Smooth muscle cell (in vitro differentiated cells): ENCODE measurements at regions not wholly inside any gene's neighbourhood (a gene's known extent, or its start where the extent isn't known, plus 50 kb on each side); places are given as distances from the start of the nearest gene placed in this dataset.

Experiments used
- DNase-seq: peaks from one replicate; lab custom pipeline; 2025; ENCODE audit not compliant: unreplicated experiment; lab: John Stamatoyannopoulos, UW
- H2AFZ ChIP-seq: fragments of 200-600 bp; sonication (generic); 2 replicates; pipeline ENCODE4 v1.6.0; 2016; ENCODE audit warnings: antibody characterized with exemption, low read depth, mild to moderate bottlenecking
- H3F3A ChIP-seq: fragments of 200-600 bp; sonication (generic); 2 replicates; pipeline ENCODE4 v1.6.0; 2017; ENCODE audit warnings: antibody characterized with exemption, low read depth
- H3K27ac ChIP-seq: fragments of 200-600 bp; sonication (generic); 2 replicates; pipeline ENCODE4 v1.5.1; 2016; ENCODE audit warnings: low read depth, mild to moderate bottlenecking
- H3K27me3 ChIP-seq: fragments of 200-600 bp; sonication (generic); 2 replicates; pipeline ENCODE4 v1.6.1; 2016; ENCODE audit warnings: low read depth, mild to moderate bottlenecking
- H3K36me3 ChIP-seq: fragments of 200-600 bp; sonication (generic); 2 replicates; pipeline ENCODE4 v1.5.1; 2016; ENCODE audit warnings: low read depth
- H3K4me1 ChIP-seq: fragments of 200-600 bp; sonication (generic); 2 replicates; pipeline ENCODE4 v1.5.1; 2016; ENCODE audit warnings: low read depth
- H3K4me2 ChIP-seq: fragments of 200-600 bp; sonication (generic); 2 replicates; pipeline ENCODE4 v1.6.0; 2016; ENCODE audit warnings: mild to moderate bottlenecking
- H3K4me3 ChIP-seq: fragments of 200-600 bp; sonication (generic); 2 replicates; pipeline ENCODE4 v1.5.1; 2016; ENCODE audit warnings: mild to moderate bottlenecking
- H3K79me2 ChIP-seq: fragments of 200-600 bp; sonication (generic); 2 replicates; pipeline ENCODE4 v1.6.0; 2016; ENCODE audit warnings: low read depth, mild to moderate bottlenecking
- H3K9ac ChIP-seq: fragments of 200-600 bp; sonication (generic); 2 replicates; pipeline ENCODE4 v1.6.0; 2016; ENCODE audit warnings: low read depth
- H3K9me3 ChIP-seq: fragments of 200-600 bp; sonication (generic); replicated peaks from 2 replicates; pipeline ENCODE4 v1.5.1; 2016; ENCODE audit warnings: low read depth
- H4K20me1 ChIP-seq: fragments of 200-600 bp; sonication (generic); 2 replicates; pipeline ENCODE4 v1.6.0; 2016; ENCODE audit warnings: low read depth
- WGBS: methylation state at CpG from one replicate; pipeline ENCODE4 v1.1.7; 2016; ENCODE audit warnings: low lambda C conversion rate; 5-methylcytosine and 5-hydroxymethylcytosine counted together
- TF ChIP-seq, protein P1 (sequence below): fragments of 200-600 bp; sonication (generic); IDR thresholded peaks from 2 replicates; pipeline ENCODE4 v1.5.1; 2017; ENCODE audit warnings: borderline replicate concordance, mild to moderate bottlenecking, antibody characterized with exemption; ENCODE audit not compliant: insufficient read depth, poor library complexity, severe bottlenecking

DNA sequence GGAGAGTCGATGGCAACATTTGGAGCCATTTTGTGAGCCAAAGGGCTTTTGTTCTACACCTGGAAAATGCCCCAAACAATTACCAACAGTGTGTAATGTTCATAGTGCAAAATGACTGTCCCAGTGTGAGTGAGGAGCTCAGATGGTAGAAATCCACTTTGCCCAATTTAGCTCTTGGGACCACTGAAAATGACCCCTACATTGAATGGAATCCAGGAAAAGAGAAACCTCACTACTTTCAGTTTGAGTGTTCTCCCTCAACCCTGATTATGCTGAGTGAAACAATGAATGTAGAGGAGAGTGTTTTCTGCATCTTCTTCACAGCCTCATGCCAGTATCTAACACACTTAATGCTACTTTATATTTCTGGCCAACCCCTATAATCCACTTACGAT is 84.9 kb upstream of the NRN1 start:
- H3K9ac ChIP-seq: no peak overlapping the region
- TF ChIP-seq, protein P1, sequence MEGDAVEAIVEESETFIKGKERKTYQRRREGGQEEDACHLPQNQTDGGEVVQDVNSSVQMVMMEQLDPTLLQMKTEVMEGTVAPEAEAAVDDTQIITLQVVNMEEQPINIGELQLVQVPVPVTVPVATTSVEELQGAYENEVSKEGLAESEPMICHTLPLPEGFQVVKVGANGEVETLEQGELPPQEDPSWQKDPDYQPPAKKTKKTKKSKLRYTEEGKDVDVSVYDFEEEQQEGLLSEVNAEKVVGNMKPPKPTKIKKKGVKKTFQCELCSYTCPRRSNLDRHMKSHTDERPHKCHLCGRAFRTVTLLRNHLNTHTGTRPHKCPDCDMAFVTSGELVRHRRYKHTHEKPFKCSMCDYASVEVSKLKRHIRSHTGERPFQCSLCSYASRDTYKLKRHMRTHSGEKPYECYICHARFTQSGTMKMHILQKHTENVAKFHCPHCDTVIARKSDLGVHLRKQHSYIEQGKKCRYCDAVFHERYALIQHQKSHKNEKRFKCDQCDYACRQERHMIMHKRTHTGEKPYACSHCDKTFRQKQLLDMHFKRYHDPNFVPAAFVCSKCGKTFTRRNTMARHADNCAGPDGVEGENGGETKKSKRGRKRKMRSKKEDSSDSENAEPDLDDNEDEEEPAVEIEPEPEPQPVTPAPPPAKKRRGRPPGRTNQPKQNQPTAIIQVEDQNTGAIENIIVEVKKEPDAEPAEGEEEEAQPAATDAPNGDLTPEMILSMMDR: no peak
- no peaks in the 10 kb centered on the region for H3K27me3 ChIP-seq
- H3K9me3 ChIP-seq: no peaks in the 10 kb centered on the region
- no peaks in the 10 kb centered on the region for H3K4me1 ChIP-seq
- no peaks in the 10 kb centered on the region for H4K20me1 ChIP-seq
- no peaks in the 10 kb centered on the region for H3K36me3 ChIP-seq
- no peak overlapping the region for H3K4me2 ChIP-seq
- no peak for DNase-seq
- no peaks in the 10 kb centered on the region for H3F3A ChIP-seq
- H2AFZ ChIP-seq: no peak overlapping the region
- no peak overlapping the region for H3K4me3 ChIP-seq
- WGBS: 77% methylated on average over 2 of the region's 2 CpGs
- no peaks in the 10 kb centered on the region for H3K79me2 ChIP-seq
- H3K27ac ChIP-seq: no peak overlapping the region

DNA sequence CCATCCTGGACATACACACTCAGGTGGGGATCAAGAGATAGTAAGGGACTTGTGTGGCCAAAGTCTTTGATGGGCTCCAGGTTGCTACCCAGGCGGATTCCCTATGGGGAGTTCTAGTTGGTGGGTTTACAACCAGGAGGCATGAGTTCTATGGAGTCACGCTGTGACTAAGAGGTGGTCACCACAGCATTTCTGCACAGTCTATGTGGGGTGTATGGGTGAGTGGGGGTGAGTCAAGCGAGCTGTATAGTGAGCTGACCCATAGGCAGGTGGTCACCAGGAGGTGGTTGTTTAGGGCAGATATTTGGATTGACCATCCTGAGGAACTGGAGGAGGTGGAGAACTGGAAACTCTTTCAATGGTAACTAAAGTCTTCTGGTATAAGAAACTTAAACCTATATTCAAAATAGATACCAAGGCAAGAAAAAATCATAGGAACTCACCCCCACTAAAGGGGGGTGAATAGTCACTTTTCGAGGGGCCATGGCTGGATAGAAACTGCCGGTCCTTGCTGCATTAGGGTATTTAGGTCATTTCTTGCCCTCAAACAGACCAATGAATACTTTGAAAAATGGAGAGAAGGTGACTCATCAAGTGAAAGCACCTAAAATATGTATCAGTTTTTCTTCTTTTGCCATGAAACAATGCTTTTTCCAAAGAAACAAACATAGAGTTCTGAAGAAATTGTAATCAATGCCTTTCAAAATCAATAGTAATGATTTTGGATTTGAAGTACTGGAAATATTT is 84.3 kb upstream of the NRN1 start:
- H4K20me1 ChIP-seq: no peaks in the 10 kb centered on the region
- no peaks in the 10 kb centered on the region for H3K9me3 ChIP-seq
- no peak for DNase-seq
- no peak overlapping the region for H3K27ac ChIP-seq
- H3K79me2 ChIP-seq: no peaks in the 10 kb centered on the region
- 78% methylated on average over 5 of the region's 5 CpGs for WGBS
- TF ChIP-seq, protein P1: no peak
- H3K36me3 ChIP-seq: no peaks in the 10 kb centered on the region
- no peak overlapping the region for H2AFZ ChIP-seq
- no peaks in the 10 kb centered on the region for H3K27me3 ChIP-seq
- no peak overlapping the region for H3K9ac ChIP-seq
- no peaks in the 10 kb centered on the region for H3F3A ChIP-seq
- H3K4me2 ChIP-seq: no peak overlapping the region
- no peak overlapping the region for H3K4me3 ChIP-seq
- no peaks in the 10 kb centered on the region for H3K4me1 ChIP-seq

DNA sequence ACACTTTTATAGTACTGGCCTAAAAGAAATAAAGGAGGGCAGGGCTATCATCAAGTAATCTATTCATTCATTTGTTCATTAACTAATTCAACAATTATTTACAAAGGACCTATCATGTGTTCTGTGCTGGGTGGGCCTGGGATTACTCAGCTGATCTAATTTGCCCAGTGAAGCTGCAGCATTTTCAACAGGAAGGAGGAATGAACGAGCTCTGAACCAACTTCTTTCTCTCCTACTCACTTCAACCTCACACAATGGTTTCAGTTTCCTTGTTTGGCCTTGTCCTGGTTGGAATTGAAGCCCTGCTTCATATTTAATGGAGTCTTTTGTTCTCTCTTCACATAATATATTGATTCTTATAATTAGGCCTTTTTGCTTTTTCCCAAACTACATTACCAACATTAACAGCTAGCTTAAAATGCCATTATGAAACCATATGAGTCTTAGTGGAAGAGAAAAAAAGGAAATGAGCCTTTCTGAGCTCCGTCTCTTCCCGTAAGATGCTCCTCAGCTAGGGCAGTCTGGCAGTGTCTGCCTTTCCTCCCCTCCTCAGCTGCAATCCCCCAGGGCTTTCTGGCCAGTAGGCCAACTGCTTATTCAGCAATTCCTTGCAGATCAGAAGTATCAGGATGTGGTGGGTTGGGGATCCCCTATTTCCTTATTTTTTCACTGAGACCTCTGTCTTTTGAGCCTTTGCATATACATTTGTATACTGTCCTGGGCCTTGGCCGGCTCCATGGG is 79.4 kb upstream of the NRN1 start:
- WGBS: 87% methylated on average over 4 of the region's 4 CpGs
- TF ChIP-seq, protein P1: no peak

DNA sequence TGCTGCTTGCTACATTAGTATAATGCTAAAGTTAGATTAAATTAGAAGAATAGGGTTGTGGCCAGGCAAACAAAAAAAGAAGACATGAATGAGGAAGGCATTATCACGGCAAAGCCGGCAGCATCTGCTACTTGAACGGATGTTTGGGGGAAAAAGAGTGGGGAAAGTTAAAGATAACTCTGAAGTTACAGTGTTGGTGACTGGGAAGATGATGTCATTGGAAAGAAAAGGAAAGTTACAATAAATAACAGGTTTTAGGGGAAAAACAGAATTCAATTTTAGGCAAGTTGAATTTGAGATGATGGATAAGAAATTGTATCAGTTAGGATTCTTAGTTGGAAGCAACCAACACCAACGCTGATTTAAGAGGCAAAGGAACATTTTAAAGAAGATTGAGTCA is 74.2 kb upstream of the NRN1 start:
- Histone ChIP-seq H3K27ac (no peak overlapping the region), H3K27me3 (no peaks in the 10 kb centered on the region), H2AFZ (no peak overlapping the region), H3K4me1 (no peaks in the 10 kb centered on the region), H3K4me3 (no peak overlapping the region), H3K79me2 (no peaks in the 10 kb centered on the region), H4K20me1 (no peaks in the 10 kb centered on the region), H3K36me3 (no peaks in the 10 kb centered on the region), H3K4me2 (no peak overlapping the region), H3K9me3 (no peaks in the 10 kb centered on the region), H3K9ac (no peak overlapping the region), H3F3A (no peaks in the 10 kb centered on the region)
- WGBS: 86% methylated on average over 4 of the region's 4 CpGs
- TF ChIP-seq, protein P1: no peak
- DNase-seq: no peak

More for the DNA sequence above, 79.4 kb upstream of the NRN1 start:
- Histone ChIP-seq H3K4me2 (no peak overlapping the region), H3K36me3 (no peaks in the 10 kb centered on the region), H3K9ac (no peak overlapping the region), H3K4me3 (no peak overlapping the region), H3K4me1 (no peaks in the 10 kb centered on the region), H4K20me1 (no peaks in the 10 kb centered on the region), H2AFZ (no peak overlapping the region), H3K9me3 (no peaks in the 10 kb centered on the region), H3K79me2 (no peaks in the 10 kb centered on the region), H3K27me3 (no peaks in the 10 kb centered on the region), H3K27ac (no peak overlapping the region), H3F3A (no peaks in the 10 kb centered on the region)
- no peak for DNase-seq
